OCI-LY1 (cell line): ENCODE measurements at regions not wholly inside any gene's neighbourhood (a gene's known extent, or its start where the extent isn't known, plus 50 kb on each side); places are given as distances from the start of the nearest gene placed in this dataset.

Source experiments
- H2AFZ ChIP-seq: fragments of 200-600 bp; sonication (generic), shearing (Covaris generic); 2 replicates; pipeline ENCODE4 v1.6.0; 2014; ENCODE audit warnings: antibody characterized with exemption, mild to moderate bottlenecking, low read length
- H3F3A ChIP-seq: fragments of 200-600 bp; sonication (generic), shearing (Covaris generic); 2 replicates; pipeline ENCODE4 v1.6.0; 2014; ENCODE audit warnings: mild to moderate bottlenecking, antibody characterized with exemption, low read length, moderate library complexity; ENCODE audit not compliant: insufficient read depth
- H3K27ac ChIP-seq: fragments of 200-600 bp; sonication (generic); 2 replicates; pipeline ENCODE4 v1.5.1; 2014; ENCODE audit warnings: low read length, mixed run types, mild to moderate bottlenecking, low read depth; ENCODE audit not compliant: poor library complexity, severe bottlenecking
- H3K27me3 ChIP-seq: fragments of 200-600 bp; sonication (generic); 2 replicates; pipeline ENCODE4 v1.6.0; 2014; ENCODE audit warnings: antibody characterized with exemption, mild to moderate bottlenecking, low read length, moderate library complexity; ENCODE audit not compliant: insufficient read depth
- H3K36me3 ChIP-seq: fragments of 200-600 bp; sonication (generic); 2 replicates; pipeline ENCODE4 v1.6.1; 2014; ENCODE audit warnings: mild to moderate bottlenecking, antibody characterized with exemption, low read length, moderate library complexity, mixed read lengths; ENCODE audit not compliant: insufficient read depth
- H3K4me1 ChIP-seq: fragments of 200-600 bp; sonication (generic); 2 replicates; pipeline ENCODE4 v1.5.1; 2014; ENCODE audit warnings: mild to moderate bottlenecking, low read length, moderate library complexity; ENCODE audit not compliant: insufficient read depth, severe bottlenecking
- H3K4me2 ChIP-seq: fragments of 200-600 bp; sonication (generic), shearing (Covaris generic); 2 replicates; pipeline ENCODE4 v1.6.1; 2014; ENCODE audit warnings: low read length
- H3K4me3 ChIP-seq: fragments of 200-600 bp; sonication (generic); 2 replicates; pipeline ENCODE4 v1.5.1; 2014; ENCODE audit warnings: low read length, low read depth, mild to moderate bottlenecking, mixed read lengths; ENCODE audit not compliant: poor library complexity, severe bottlenecking
- H3K79me2 ChIP-seq: fragments of 200-600 bp; shearing (Covaris generic); 2 replicates; pipeline ENCODE4 v1.6.1; 2016; ENCODE audit warnings: mixed run types, low read length, mixed read lengths; ENCODE audit not compliant: insufficient read depth
- H3K9ac ChIP-seq: fragments of 200-600 bp; sonication (generic), shearing (Covaris generic); 2 replicates; pipeline ENCODE4 v1.6.1; 2014; ENCODE audit warnings: mild to moderate bottlenecking, low read length, mixed read lengths
- H3K9me2 ChIP-seq: fragments of 200-600 bp; sonication (generic), shearing (Covaris generic); 2 replicates; pipeline ENCODE4 v1.6.1; 2014; ENCODE audit warnings: low read depth, mild to moderate bottlenecking, low read length, mixed read lengths
- H3K9me3 ChIP-seq: fragments of 200-600 bp; shearing (Covaris generic); 2 replicates; pipeline ENCODE4 v1.6.1; 2014; ENCODE audit warnings: low read length, mixed read lengths
- H4K20me1 ChIP-seq: fragments of 200-600 bp; sonication (generic), shearing (Covaris generic); 2 replicates; pipeline ENCODE4 v1.6.0; 2016; ENCODE audit warnings: mild to moderate bottlenecking, low read length; ENCODE audit not compliant: insufficient read depth
- EZH2 ChIP-seq: fragments of 200-600 bp; sonication (generic), shearing (Covaris generic); IDR thresholded peaks from 2 replicates; pipeline ENCODE4 v1.8.0; 2017; ENCODE audit warnings: borderline replicate concordance, mixed run types, mild to moderate bottlenecking, antibody characterized with exemption, low read length, moderate library complexity, mixed read lengths
- TF ChIP-seq, protein P1 (sequence below): fragments of 200-600 bp; sonication (generic), shearing (Covaris generic); IDR thresholded peaks from 2 replicates; pipeline ENCODE4 v1.5.1; 2017; ENCODE audit warnings: mild to moderate bottlenecking, antibody characterized with exemption, low read length, moderate library complexity, mixed read lengths

DNA sequence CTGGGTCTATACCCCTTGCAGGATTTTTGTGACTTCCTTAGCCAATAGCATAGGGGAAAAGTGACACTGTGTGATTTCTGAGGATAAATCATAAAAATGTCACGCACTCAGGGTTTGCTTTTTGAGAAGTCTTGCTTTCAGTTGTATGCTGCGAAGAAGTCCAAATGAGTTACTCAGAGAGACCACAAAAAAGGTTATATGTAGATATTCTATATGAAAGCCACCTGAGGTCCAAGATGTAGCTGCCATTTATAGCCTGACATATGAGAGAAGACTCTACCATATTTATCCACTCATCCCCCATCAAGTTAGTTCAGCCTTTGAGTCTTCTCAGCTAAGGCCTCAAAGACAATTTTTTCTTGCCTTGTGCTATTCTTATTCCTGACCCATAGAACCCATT is 488.3 kb upstream of the MAP2 start:
- Histone ChIP-seq H3K27me3 (no peaks in the 10 kb centered on the region), H3K4me3 (no peak overlapping the region), H3K9me3 (no peaks in the 10 kb centered on the region), H3K79me2 (no peaks in the 10 kb centered on the region), H3K4me2 (no peak overlapping the region), H3K9me2 (no peaks in the 10 kb centered on the region), H4K20me1 (no peaks in the 10 kb centered on the region), H3K4me1 (peaks cover 6% of the 10 kb centered on the region), H2AFZ (no peak overlapping the region), H3K9ac (no peak overlapping the region), H3K36me3 (no peaks in the 10 kb centered on the region), H3K27ac (no peak overlapping the region), H3F3A (no peaks in the 10 kb centered on the region)
- TF ChIP-seq EZH2 = no peak
- TF ChIP-seq, protein P1, sequence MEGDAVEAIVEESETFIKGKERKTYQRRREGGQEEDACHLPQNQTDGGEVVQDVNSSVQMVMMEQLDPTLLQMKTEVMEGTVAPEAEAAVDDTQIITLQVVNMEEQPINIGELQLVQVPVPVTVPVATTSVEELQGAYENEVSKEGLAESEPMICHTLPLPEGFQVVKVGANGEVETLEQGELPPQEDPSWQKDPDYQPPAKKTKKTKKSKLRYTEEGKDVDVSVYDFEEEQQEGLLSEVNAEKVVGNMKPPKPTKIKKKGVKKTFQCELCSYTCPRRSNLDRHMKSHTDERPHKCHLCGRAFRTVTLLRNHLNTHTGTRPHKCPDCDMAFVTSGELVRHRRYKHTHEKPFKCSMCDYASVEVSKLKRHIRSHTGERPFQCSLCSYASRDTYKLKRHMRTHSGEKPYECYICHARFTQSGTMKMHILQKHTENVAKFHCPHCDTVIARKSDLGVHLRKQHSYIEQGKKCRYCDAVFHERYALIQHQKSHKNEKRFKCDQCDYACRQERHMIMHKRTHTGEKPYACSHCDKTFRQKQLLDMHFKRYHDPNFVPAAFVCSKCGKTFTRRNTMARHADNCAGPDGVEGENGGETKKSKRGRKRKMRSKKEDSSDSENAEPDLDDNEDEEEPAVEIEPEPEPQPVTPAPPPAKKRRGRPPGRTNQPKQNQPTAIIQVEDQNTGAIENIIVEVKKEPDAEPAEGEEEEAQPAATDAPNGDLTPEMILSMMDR = no peak

DNA sequence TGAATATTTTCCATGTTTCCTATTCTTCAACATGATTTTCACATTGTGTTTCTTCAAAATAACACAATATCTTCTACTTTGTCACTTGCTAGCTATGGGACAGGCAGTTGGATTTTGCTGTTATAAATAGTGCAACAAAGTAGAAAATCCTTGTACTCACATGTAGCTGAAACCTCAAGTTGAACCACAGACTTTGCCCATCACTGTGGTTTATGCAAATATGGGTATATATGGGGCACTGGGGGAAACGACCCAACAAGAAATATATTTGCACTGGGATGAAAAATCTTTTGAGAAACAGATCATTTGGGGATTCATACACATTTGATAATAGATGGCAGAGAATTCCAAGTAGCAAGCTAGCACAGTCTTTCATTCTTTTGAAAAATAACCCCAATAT is 486.3 kb upstream of the MAP2 start:
- Histone ChIP-seq H3K79me2 (no peaks in the 10 kb centered on the region), H3K9ac (no peak overlapping the region), H3F3A (no peaks in the 10 kb centered on the region), H2AFZ (no peak overlapping the region), H3K36me3 (no peaks in the 10 kb centered on the region), H3K4me2 (no peak overlapping the region), H3K27me3 (no peaks in the 10 kb centered on the region), H4K20me1 (no peaks in the 10 kb centered on the region), H3K4me1 (peaks cover 6% of the 10 kb centered on the region), H3K4me3 (no peak overlapping the region), H3K27ac (no peak overlapping the region), H3K9me3 (no peaks in the 10 kb centered on the region), H3K9me2 (no peaks in the 10 kb centered on the region)
- no peak for TF ChIP-seq EZH2
- TF ChIP-seq, protein P1 = no peak

DNA sequence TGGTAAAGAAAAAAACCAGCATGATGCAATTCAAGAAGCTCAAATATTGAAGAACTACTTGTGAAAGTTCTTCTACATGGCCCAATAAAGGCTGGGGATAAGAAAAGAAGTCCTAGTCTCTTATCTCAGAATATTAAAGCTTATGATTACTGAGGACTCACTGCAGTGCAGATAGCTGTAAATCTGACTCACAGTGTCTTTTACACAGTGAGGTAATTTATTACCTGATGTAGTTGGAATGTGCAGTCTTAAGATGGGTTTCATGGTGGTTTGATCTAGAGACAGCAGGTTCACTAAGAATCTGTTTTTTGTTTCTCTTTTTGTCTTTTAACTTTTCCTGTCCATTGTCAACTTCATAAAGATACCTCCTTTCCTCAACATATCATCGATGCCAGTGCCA is 484.0 kb upstream of the MAP2 start:
- Histone ChIP-seq H3K79me2 (no peaks in the 10 kb centered on the region), H3K27ac (no peak overlapping the region), H3K4me3 (no peak overlapping the region), H3K27me3 (no peaks in the 10 kb centered on the region), H3K9me3 (no peaks in the 10 kb centered on the region), H3K9me2 (no peaks in the 10 kb centered on the region), H2AFZ (no peak overlapping the region), H4K20me1 (no peaks in the 10 kb centered on the region), H3K9ac (no peak overlapping the region), H3K4me1 (peaks cover 6% of the 10 kb centered on the region), H3F3A (no peaks in the 10 kb centered on the region), H3K4me2 (no peak overlapping the region), H3K36me3 (no peaks in the 10 kb centered on the region)
- TF ChIP-seq, protein P1 = no peak
- TF ChIP-seq EZH2 = no peak
